HEK293T (cell line): ENCODE measurements at regions not wholly inside any gene's neighbourhood (a gene's known extent, or its start where the extent isn't known, plus 50 kb on each side); places are given as distances from the start of the nearest gene placed in this dataset.

Experiments used
- BHLHE40 ChIP-seq: fragments of 450-650 bp; IDR thresholded peaks from 2 replicates; pipeline ENCODE4 v1.6.1; 2016; ENCODE audit warnings: mild to moderate bottlenecking, moderate library complexity, borderline replicate concordance
- FOXK2 ChIP-seq: fragments of 450-650 bp; IDR thresholded peaks from 2 replicates; pipeline ENCODE4 v1.6.1; 2016; ENCODE audit warnings: mild to moderate bottlenecking
- FOXM1 ChIP-seq: fragments of 450-650 bp; IDR thresholded peaks from 2 replicates; pipeline ENCODE4 v1.6.1; 2017; ENCODE audit warnings: mild to moderate bottlenecking, borderline replicate concordance
- SP1 ChIP-seq: fragments of 450-650 bp; IDR thresholded peaks from 2 replicates; pipeline ENCODE4 v1.6.1; 2017
- SUZ12 ChIP-seq: fragments of 450-650 bp; IDR thresholded peaks from 2 replicates; pipeline ENCODE4 v1.6.1; 2016; ENCODE audit warnings: mild to moderate bottlenecking

- TF ChIP-seq BHLHE40 (no peak), FOXK2 (no peak), FOXM1 (no peak), SUZ12 (no peak), SP1 (no peak)
Measured at GRCh38 chr11:106457727-106458126, 380.3 kb downstream of the AASDHPPT start.
